HEK293T (cell line): ENCODE measurements at regions not wholly inside any gene's neighbourhood (a gene's known extent, or its start where the extent isn't known, plus 50 kb on each side); places are given as distances from the start of the nearest gene placed in this dataset.

Experiments
- CTCF ChIA-PET: fragments of 350-600 bp; formaldehyde crosslinking; extraction: SDS; loops from one replicate; lab custom pipeline; 2021; ENCODE audit warnings: antibody characterized with exemption, inconsistent platforms; lab: Yijun Ruan, JAX
- POLR2A ChIA-PET: fragments of 350-600 bp; formaldehyde crosslinking; extraction: SDS; loops from one replicate; lab custom pipeline; 2020; ENCODE audit warnings: antibody characterized with exemption, inconsistent platforms; lab: Yijun Ruan, JAX
- DNase-seq: peaks from one replicate; pipeline ENCODE4 v3.0.0; 2012; ENCODE audit warnings: mixed read lengths; ENCODE audit errors: extremely low spot score
- ARNT ChIP-seq: fragments of 450-650 bp; IDR thresholded peaks from 2 replicates; pipeline ENCODE4 v1.6.1; 2017; ENCODE audit warnings: mild to moderate bottlenecking
- BHLHE40 ChIP-seq: fragments of 450-650 bp; IDR thresholded peaks from 2 replicates; pipeline ENCODE4 v1.6.1; 2016; ENCODE audit warnings: mild to moderate bottlenecking, moderate library complexity, borderline replicate concordance
- CTBP1 ChIP-seq: fragments of 450-650 bp; IDR thresholded peaks from 2 replicates; pipeline ENCODE4 v1.6.1; 2016; ENCODE audit warnings: borderline replicate concordance
- ELF4 ChIP-seq: fragments of 450-650 bp; IDR thresholded peaks from 2 replicates; pipeline ENCODE4 v1.6.1; 2017; ENCODE audit warnings: antibody characterized with exemption
- FOXA1 ChIP-seq: fragments of 450-650 bp; IDR thresholded peaks from 2 replicates; pipeline ENCODE4 v1.6.1; 2016; ENCODE audit warnings: mild to moderate bottlenecking
- FOXK2 ChIP-seq: fragments of 450-650 bp; IDR thresholded peaks from 2 replicates; pipeline ENCODE4 v1.6.1; 2016; ENCODE audit warnings: mild to moderate bottlenecking
- FOXM1 ChIP-seq: fragments of 450-650 bp; IDR thresholded peaks from 2 replicates; pipeline ENCODE4 v1.6.1; 2017; ENCODE audit warnings: mild to moderate bottlenecking, borderline replicate concordance
- HDGF ChIP-seq: fragments of 450-650 bp; IDR thresholded peaks from 2 replicates; pipeline ENCODE4 v1.6.1; 2017; ENCODE audit warnings: antibody characterized with exemption, borderline replicate concordance
- L3MBTL2 ChIP-seq: fragments of 450-650 bp; conservative IDR thresholded peaks from 2 replicates; pipeline ENCODE4 v1.6.1; 2016; ENCODE audit warnings: mild to moderate bottlenecking
- LEF1 ChIP-seq: fragments of 450-650 bp; IDR thresholded peaks from 2 replicates; pipeline ENCODE4 v1.6.1; 2017; ENCODE audit warnings: mild to moderate bottlenecking, borderline replicate concordance
- NFRKB ChIP-seq: fragments of 450-650 bp; IDR thresholded peaks from 2 replicates; pipeline ENCODE4 v1.6.1; 2016; ENCODE audit warnings: mild to moderate bottlenecking, moderate library complexity
- SP1 ChIP-seq: fragments of 450-650 bp; IDR thresholded peaks from 2 replicates; pipeline ENCODE4 v1.6.1; 2017
- SUZ12 ChIP-seq: fragments of 450-650 bp; IDR thresholded peaks from 2 replicates; pipeline ENCODE4 v1.6.1; 2016; ENCODE audit warnings: mild to moderate bottlenecking
- TARDBP ChIP-seq: fragments of 450-650 bp; IDR thresholded peaks from 2 replicates; pipeline ENCODE4 v1.6.1; 2016
- ZNF384 ChIP-seq: fragments of 450-650 bp; IDR thresholded peaks from 2 replicates; pipeline ENCODE4 v1.6.1; 2016
- TF ChIP-seq, protein P1 (sequence below): fragments of 450-650 bp; IDR thresholded peaks from 2 replicates; pipeline ENCODE4 v1.6.1; 2016

DNA sequence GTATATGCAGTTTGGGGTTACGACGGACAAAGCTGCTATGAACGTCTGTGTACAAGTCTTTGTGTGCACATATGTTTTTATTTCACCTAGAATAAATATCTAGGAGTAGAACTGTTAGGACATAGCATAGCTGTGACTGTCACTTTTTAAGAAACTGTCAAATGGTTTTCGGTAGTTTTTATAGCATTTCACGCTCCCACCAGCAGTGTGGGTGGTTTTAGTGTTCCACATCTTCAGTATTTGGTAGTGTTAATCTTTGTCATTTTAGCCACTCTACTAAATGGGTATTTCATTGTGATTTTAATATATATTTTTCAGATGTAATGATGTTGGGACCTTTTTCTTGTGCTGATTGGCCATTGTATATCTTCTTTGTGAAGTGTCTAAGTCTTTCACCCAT, 109.1 kb upstream of the BCAT1 start:
- ChIA-PET POLR2A (no interaction called here), CTCF (no interaction called here)
- no peak for TF ChIP-seq TARDBP
- no peak for TF ChIP-seq SUZ12
- TF ChIP-seq NFRKB = no peak
- TF ChIP-seq ARNT = no peak
- TF ChIP-seq ELF4 = no peak
- TF ChIP-seq HDGF = no peak
- TF ChIP-seq SP1 = no peak
- no peak for DNase-seq

GRCh38 chr12:25056486-25057130, 107.7 kb upstream of the BCAT1 start:
- TF ChIP-seq L3MBTL2 (no peak), FOXK2 (no peak), FOXM1 (no peak), HDGF (no peak), NFRKB (no peak), LEF1 (no peak), ARNT (no peak), TARDBP (no peak), SP1 (no peak), ZNF384 (no peak)
- no peak for DNase-seq
- ChIA-PET POLR2A (no interaction called here), CTCF (no interaction called here)

DNA sequence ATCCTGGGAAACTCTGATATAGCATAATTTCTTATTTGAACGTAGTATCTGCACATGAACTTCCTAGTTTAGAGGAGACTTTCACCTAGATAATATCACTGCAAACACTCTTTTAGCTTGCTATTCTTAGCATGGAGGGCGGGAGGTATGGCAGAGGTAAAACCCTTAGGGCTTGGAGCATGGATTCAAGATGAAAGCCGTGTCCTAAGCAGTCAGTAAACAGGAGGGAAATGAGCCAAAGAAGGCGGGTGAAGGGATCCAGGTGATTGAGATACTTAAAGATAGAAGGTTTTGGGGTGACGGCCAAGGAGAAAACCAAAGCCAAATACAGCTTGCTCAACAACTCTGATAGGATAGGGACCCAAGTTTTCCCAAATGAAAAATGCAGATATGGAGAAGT, 107.1 kb upstream of the BCAT1 start:
- DNase-seq = no peak
- POLR2A ChIA-PET = no interaction called here
- no peak for TF ChIP-seq SUZ12
- no peak for TF ChIP-seq TARDBP
- TF ChIP-seq, protein P1, sequence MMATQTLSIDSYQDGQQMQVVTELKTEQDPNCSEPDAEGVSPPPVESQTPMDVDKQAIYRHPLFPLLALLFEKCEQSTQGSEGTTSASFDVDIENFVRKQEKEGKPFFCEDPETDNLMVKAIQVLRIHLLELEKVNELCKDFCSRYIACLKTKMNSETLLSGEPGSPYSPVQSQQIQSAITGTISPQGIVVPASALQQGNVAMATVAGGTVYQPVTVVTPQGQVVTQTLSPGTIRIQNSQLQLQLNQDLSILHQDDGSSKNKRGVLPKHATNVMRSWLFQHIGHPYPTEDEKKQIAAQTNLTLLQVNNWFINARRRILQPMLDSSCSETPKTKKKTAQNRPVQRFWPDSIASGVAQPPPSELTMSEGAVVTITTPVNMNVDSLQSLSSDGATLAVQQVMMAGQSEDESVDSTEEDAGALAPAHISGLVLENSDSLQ = no peak
- no peak for TF ChIP-seq BHLHE40
- TF ChIP-seq LEF1 = no peak
- TF ChIP-seq SP1 = no peak
- TF ChIP-seq ARNT = no peak
- no peak for TF ChIP-seq FOXA1
- no peak for TF ChIP-seq FOXK2
- TF ChIP-seq ZNF384 = no peak
- no peak for TF ChIP-seq FOXM1
- TF ChIP-seq CTBP1 = no peak
- TF ChIP-seq ELF4 = no peak
- no peak for TF ChIP-seq L3MBTL2
- no peak for TF ChIP-seq NFRKB
- TF ChIP-seq HDGF = no peak
- CTCF ChIA-PET = no interaction called here

- no peak for TF ChIP-seq LEF1
- no peak for TF ChIP-seq FOXK2
- TF ChIP-seq ELF4 = no peak
- no peak for TF ChIP-seq FOXA1
- no peak for TF ChIP-seq CTBP1
- TF ChIP-seq BHLHE40 = no peak
- TF ChIP-seq L3MBTL2 = no peak
- no peak for TF ChIP-seq SP1
- TF ChIP-seq SUZ12 = no peak
- CTCF ChIA-PET = no interaction called here
- no peak for DNase-seq
- POLR2A ChIA-PET = no interaction called here
Observed at GRCh38 chr12:25054783-25055144, 105.9 kb upstream of the BCAT1 start.

DNA sequence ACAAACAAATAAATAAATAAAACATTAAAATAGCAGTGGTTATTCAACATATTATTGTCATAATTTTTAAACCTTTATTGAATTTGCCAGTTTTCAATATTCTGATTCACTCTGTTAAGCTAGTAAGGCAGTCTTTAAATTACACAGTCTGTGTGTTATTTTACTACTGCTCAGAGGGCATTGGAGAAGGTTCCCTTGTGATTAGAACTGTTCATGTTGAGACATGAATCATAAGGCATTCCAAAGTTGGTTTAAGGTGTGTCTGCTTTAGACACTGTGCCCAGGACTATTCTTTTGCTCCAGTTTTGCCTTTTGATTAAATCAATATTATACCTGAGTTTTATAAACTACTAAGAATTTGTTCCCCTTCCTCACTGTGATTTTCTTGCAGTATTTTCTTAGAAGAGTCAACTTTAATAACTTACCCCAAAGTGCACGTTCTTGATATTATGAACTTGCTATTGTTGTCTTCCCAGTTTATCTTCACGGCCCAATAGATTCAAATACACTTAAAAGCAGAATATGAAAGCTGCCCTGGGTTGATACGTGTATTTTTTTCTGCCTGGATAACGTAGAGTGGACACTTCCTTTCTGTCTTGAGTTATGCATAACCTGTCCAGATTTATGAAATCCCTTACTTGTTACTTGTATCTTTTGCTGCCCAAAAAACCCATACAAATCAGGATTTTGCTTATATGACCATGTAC, 105.3 kb upstream of the BCAT1 start:
- TF ChIP-seq TARDBP (no peak), CTBP1 (no peak), ZNF384 (no peak), HDGF (no peak)
- no peak for DNase-seq
- CTCF ChIA-PET = no interaction called here
- POLR2A ChIA-PET = no interaction called here

GRCh38 chr12:25052914-25053211, 104.0 kb upstream of the BCAT1 start:
- ChIA-PET CTCF (interaction anchor here (0.6 kb wide), 1 partner anchor 9 kb away, joined by 4 read pairs; no protein-coding TSS in a partner anchor), POLR2A (no interaction called here)
- TF ChIP-seq SP1 = no peak
- TF ChIP-seq FOXK2 = no peak
- no peak for TF ChIP-seq HDGF
- TF ChIP-seq, protein P1 = no peak
- TF ChIP-seq ARNT = no peak
- no peak for TF ChIP-seq L3MBTL2
- no peak for TF ChIP-seq LEF1
- TF ChIP-seq FOXM1 = no peak
- TF ChIP-seq CTBP1 = no peak
- no peak for DNase-seq

- no peak for TF ChIP-seq FOXK2
- no peak for TF ChIP-seq CTBP1
- no peak for TF ChIP-seq L3MBTL2
- no peak for TF ChIP-seq LEF1
- no peak for TF ChIP-seq SUZ12
- TF ChIP-seq FOXA1 = no peak
- TF ChIP-seq FOXM1 = no peak
- POLR2A ChIA-PET = no interaction called here
- CTCF ChIA-PET = no interaction called here
- no peak for DNase-seq
Observed at GRCh38 chr12:25052196-25052913, 103.5 kb upstream of the BCAT1 start.
